ENCODE measurements at regions not wholly inside any gene's neighbourhood (a gene's known extent, or its start where the extent isn't known, plus 50 kb on each side); places are given as distances from the start of the nearest gene placed in this dataset.

DNA sequence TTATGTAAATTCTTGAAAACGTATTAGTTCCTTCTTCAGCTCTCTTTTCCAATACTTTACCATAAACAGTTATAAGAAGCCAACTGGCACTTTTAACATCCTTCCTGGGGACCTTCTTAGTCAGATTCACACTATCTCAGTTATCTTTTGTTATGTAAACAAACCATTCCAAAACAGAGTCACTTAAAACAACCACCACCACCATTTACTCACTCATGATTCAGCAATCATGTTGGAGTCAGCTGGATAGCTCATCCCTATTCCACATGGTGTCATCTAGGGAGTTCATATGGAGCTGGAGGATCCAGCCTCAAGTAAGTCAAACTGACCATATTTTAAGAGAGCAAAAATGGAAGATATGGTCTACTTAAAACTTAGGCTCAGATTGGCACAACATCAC, 240.3 kb upstream of the IRX3 start:
- Histone ChIP-seq H3K27me3 (no peaks in the 10 kb centered on the region), H3K27ac (no peak overlapping the region), H3K4me1 (ENCODE audit: insufficient read depth) (no peaks in the 10 kb centered on the region), H3K9me3 (no peaks in the 10 kb centered on the region), H3K4me3 (no peak overlapping the region), H3K36me3 (no peaks in the 10 kb centered on the region)
- WGBS, 3 donors = 60 to 78% (median 73%) methylated on average over 1 of the region's 1 CpG
- TF ChIP-seq EP300 (IDR thresholded peaks at IDR 0.05) (no peak), CTCF (IDR thresholded peaks at IDR 0.05) (no peak), POLR2A (IDR thresholded peaks at IDR 0.05) (no peak)
- intact Hi-C loops (cut with DNase I) = no loop called here
- DNase-seq = no peak

DNA sequence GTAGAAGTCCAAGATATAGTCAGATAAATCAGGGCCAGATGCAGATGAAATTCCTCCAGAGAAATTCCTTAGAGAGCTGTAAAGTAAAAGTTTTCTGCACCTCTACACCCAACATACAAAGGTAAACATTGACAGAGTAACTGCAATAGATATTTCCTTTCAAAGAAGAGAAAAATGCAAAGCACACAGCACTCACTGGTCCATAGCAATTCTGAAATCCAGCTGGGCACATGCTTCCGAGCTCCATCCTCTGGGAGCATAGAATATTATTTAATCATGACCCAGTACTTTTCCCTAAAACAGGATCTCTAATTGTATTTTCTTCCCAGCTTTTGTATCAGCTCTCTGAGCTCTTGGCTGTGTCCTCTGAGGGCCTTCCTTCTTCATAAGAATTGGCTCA, 239.5 kb upstream of the IRX3 start:
- Histone ChIP-seq H3K27ac (no peak overlapping the region), H3K4me3 (no peak overlapping the region), H3K36me3 (no peaks in the 10 kb centered on the region), H3K9me3 (no peaks in the 10 kb centered on the region), H3K27me3 (no peaks in the 10 kb centered on the region), H3K4me1 (ENCODE audit: insufficient read depth) (no peaks in the 10 kb centered on the region)
- intact Hi-C loops (cut with DNase I) = no loop called here
- 83 to 88% (median 85%) methylated on average over 1 of the region's 1 CpG for WGBS, 3 donors
- no peak for TF ChIP-seq POLR2A (IDR thresholded peaks at IDR 0.05)
- no peak for DNase-seq

- intact Hi-C loops (cut with DNase I) = no loop called here
- Histone ChIP-seq H3K9me3 (no peaks in the 10 kb centered on the region), H3K4me1 (ENCODE audit: insufficient read depth) (no peaks in the 10 kb centered on the region), H3K27ac (no peak overlapping the region), H3K27me3 (no peaks in the 10 kb centered on the region), H3K4me3 (no peak overlapping the region), H3K36me3 (no peaks in the 10 kb centered on the region)
- TF ChIP-seq EP300 (IDR thresholded peaks at IDR 0.05) (no peak), POLR2A (IDR thresholded peaks at IDR 0.05) (no peak), CTCF (IDR thresholded peaks at IDR 0.05) (no peak)
- DNase-seq = no peak
- 79 to 83% (median 81%) methylated on average over 4 of the region's 4 CpGs for WGBS, 3 donors
Measured at GRCh38 chr16:54525104-54525503, 238.5 kb upstream of the IRX3 start.

- no peak for DNase-seq
- Histone ChIP-seq H3K27me3 (no peaks in the 10 kb centered on the region), H3K4me1 (ENCODE audit: insufficient read depth) (no peaks in the 10 kb centered on the region), H3K36me3 (no peaks in the 10 kb centered on the region), H3K27ac (no peak overlapping the region), H3K4me3 (no peak overlapping the region), H3K9me3 (peaks cover 0 to 4% of the 10 kb centered on the region in 2 donors)
- 29 to 36% (median 33%) methylated on average over 5 of the region's 5 CpGs for WGBS, 3 donors
- no peak for TF ChIP-seq EP300 (IDR thresholded peaks at IDR 0.05)
- no peak for TF ChIP-seq CTCF (IDR thresholded peaks at IDR 0.05)
- TF ChIP-seq POLR2A (IDR thresholded peaks at IDR 0.05) = no peak
- intact Hi-C loops (cut with DNase I) = no loop called here
Measured at GRCh38 chr16:54522584-54522983, 236.0 kb upstream of the IRX3 start.

DNA sequence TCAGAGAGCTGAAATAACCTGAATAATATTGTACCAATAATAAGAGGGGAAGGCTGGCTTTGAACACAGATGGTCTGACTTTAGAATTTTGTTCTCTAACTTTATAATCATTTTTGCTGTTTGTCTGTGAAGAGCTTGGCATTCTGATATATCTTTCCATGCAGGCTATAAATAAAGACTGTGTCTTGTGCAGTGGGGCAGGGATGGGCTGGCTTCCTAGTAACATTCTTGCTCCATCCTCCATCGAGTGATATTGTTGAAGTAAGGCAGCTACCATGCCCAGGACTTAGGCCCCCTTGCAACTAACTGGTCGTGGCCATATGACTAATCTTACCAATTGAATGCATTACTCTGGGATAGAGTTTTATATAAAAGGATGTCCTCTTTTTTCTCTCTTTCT, 234.7 kb upstream of the IRX3 start:
- 76 to 86% (median 77%) methylated on average over 2 of the region's 2 CpGs for WGBS, 3 donors

More for the DNA sequence above, 234.7 kb upstream of the IRX3 start:
- H3K36me3 ChIP-seq = no peaks in the 10 kb centered on the region
- TF ChIP-seq CTCF (IDR thresholded peaks at IDR 0.05) (no peak), EP300 (IDR thresholded peaks at IDR 0.05) (no peak), POLR2A (IDR thresholded peaks at IDR 0.05) (no peak)
- H3K4me1 ChIP-seq (ENCODE audit: insufficient read depth) = no peaks in the 10 kb centered on the region
- intact Hi-C loops (cut with DNase I) = no loop called here
- no peak overlapping the region for H3K4me3 ChIP-seq
- no peaks in the 10 kb centered on the region for H3K27me3 ChIP-seq
- H3K9me3 ChIP-seq = peaks cover 0 to 4% of the 10 kb centered on the region in 2 donors
- DNase-seq = no peak
- no peak overlapping the region for H3K27ac ChIP-seq

Measured in ovary (tissue), 7 donors.